AG04450 (cell line): ENCODE measurements at regions not wholly inside any gene's neighbourhood (a gene's known extent, or its start where the extent isn't known, plus 50 kb on each side); places are given as distances from the start of the nearest gene placed in this dataset.
A peak's percentile ranks its signal among the peaks of the same experiment; 100 is the strongest.

Source experiments
- CTCF ChIA-PET: fragments of 300-600, 350-600 bp; formaldehyde crosslinking; extraction: SDS; loops from one replicate; lab custom pipeline; 2022; ENCODE audit warnings: antibody characterized with exemption, inconsistent platforms; lab: Charles Lee
- POLR2A ChIA-PET: fragments of 350-600 bp; formaldehyde crosslinking; extraction: SDS; loops from one replicate; lab custom pipeline; 2021; ENCODE audit warnings: antibody characterized with exemption, inconsistent platforms; lab: Yijun Ruan, JAX
- DNase-seq: peaks from one replicate; pipeline ENCODE4 v3.0.0-alpha.2; 2011; ENCODE audit warnings: low read depth, low spot score
- H3K27ac ChIP-seq: one replicate; pipeline ENCODE4 v1.5.1; 2012; ENCODE audit warnings: low read depth, low read length, control low read depth
- H3K27me3 ChIP-seq: one replicate; pipeline ENCODE4 v1.6.0; 2012; ENCODE audit warnings: low read length; ENCODE audit not compliant: control insufficient read depth, insufficient read depth
- H3K4me3 ChIP-seq: 2 replicates; pipeline ENCODE4 v1.5.1; 2011; ENCODE audit warnings: mild to moderate bottlenecking, low read depth, low read length, control low read depth
- H3K9me3 ChIP-seq: 2 replicates; pipeline ENCODE4 v1.5.1; 2012; ENCODE audit warnings: low read length; ENCODE audit not compliant: control insufficient read depth, insufficient read depth
- TF ChIP-seq, protein P1 (sequence below): IDR thresholded peaks from 2 replicates; pipeline ENCODE4 v1.5.1; 2011; ENCODE audit warnings: low read depth, low read length, control low read depth, inconsistent platforms

DNA sequence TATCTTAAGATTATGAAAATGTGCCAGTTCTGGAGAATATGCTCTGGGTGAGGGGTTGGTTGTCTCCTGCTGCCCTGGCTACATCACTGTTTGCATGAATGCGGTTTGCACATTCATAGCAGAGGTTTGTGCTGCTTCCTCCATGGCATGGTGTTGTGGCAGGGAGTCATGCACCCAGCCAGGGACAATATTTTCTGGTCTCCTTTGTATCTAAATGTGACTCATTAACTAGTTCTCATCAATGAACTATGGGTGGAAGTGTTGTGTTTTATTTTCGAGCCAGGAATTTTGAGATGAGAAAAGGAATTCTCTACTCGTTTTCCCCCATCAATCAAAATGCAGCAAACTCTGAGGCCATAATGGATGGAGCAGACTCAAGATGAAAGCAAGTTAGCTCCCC lies 527.3 kb downstream of the SNAPC1 start:
- Histone ChIP-seq H3K27me3 (no peaks in the 10 kb centered on the region), H3K9me3 (no peaks in the 10 kb centered on the region), H3K27ac (no peak overlapping the region), H3K4me3 (no peak overlapping the region)
- ChIA-PET CTCF (interaction anchor here (1.4 kb wide), 1 partner anchor 885 kb away, joined by 3 read pairs; no protein-coding TSS in a partner anchor), POLR2A (interaction anchor here (0.6 kb wide), 1 partner anchor 689 kb away, joined by 4 read pairs; no protein-coding TSS in a partner anchor)
- DNase-seq = peak; percentile 32
- TF ChIP-seq, protein P1, sequence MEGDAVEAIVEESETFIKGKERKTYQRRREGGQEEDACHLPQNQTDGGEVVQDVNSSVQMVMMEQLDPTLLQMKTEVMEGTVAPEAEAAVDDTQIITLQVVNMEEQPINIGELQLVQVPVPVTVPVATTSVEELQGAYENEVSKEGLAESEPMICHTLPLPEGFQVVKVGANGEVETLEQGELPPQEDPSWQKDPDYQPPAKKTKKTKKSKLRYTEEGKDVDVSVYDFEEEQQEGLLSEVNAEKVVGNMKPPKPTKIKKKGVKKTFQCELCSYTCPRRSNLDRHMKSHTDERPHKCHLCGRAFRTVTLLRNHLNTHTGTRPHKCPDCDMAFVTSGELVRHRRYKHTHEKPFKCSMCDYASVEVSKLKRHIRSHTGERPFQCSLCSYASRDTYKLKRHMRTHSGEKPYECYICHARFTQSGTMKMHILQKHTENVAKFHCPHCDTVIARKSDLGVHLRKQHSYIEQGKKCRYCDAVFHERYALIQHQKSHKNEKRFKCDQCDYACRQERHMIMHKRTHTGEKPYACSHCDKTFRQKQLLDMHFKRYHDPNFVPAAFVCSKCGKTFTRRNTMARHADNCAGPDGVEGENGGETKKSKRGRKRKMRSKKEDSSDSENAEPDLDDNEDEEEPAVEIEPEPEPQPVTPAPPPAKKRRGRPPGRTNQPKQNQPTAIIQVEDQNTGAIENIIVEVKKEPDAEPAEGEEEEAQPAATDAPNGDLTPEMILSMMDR = no peak

DNA sequence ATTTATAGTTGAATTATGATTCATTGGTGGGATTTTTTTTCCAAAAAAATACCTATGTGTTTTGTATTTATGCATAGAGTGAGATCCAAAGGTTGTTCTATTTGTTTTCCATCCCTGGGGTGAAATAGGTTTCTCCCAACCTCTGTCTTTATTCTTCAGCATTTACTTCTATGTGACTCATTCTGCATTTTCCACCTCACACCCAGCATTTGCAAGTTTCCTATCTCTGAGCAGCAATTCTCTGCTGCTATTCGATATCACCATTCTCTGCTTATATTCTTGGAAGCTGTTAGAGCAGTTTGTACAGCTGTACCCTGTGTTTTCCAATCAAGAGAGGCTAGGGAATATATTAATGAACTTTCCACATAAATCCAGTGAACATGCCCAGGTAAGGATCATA lies 538.9 kb downstream of the SNAPC1 start:
- POLR2A ChIA-PET = no interaction called here
- Histone ChIP-seq H3K27ac (no peak overlapping the region), H3K4me3 (no peak overlapping the region), H3K27me3 (no peaks in the 10 kb centered on the region), H3K9me3 (no peaks in the 10 kb centered on the region)
- CTCF ChIA-PET = interaction anchor here (0.6 kb wide), 1 partner anchor 1766 kb away, joined by 3 read pairs; no protein-coding TSS in a partner anchor
- no peak for DNase-seq
- TF ChIP-seq, protein P1 = no peak

DNA sequence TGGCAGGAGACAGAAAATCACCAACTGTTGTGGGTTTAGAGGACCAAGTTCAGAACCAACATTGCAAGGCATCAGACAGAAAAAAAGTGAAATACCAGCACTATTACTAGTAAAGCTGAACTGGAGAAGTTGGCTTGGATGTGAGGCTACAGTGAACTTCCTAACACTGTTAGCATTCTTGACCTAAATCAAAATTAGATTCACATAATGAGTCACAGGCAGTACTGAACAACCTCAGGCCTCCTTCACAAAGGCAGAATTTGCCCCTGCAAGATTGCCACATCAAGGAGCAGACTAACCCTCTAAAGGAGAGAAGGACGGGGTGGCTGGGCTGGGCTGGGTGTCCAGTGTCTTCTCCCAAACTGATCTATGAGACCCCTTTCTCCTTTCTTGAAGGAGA lies 539.7 kb downstream of the SNAPC1 start:
- TF ChIP-seq, protein P1 = no peak
- ChIA-PET CTCF (no interaction called here), POLR2A (no interaction called here)
- H3K9me3 ChIP-seq = no peaks in the 10 kb centered on the region
- H3K4me3 ChIP-seq = no peak overlapping the region
- peak; percentile 48 for DNase-seq
- H3K27ac ChIP-seq = no peak overlapping the region
- no peaks in the 10 kb centered on the region for H3K27me3 ChIP-seq

DNA sequence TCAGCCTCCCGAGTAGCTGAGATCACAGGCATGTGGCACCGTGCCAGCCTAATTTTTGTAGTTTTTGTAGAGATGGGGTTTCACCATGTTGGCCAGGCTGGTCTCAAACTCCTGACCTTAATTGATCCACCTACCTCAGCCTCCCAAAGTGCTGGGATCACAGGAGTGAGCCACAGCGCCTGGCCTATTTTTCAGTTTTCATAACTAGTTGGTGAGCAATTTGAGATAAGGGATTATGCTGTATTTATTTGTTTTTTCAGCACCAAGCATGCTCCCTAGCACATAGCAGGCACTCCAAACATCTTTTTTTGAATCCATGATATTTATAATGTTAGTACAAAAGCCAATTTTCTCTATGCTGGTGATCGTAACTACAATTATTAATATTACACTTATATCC lies 541.2 kb downstream of the SNAPC1 start:
- CTCF ChIA-PET = no interaction called here
- Histone ChIP-seq H3K9me3 (no peaks in the 10 kb centered on the region), H3K27me3 (no peaks in the 10 kb centered on the region), H3K4me3 (no peak overlapping the region), H3K27ac (no peak overlapping the region)
- POLR2A ChIA-PET = no interaction called here
- no peak for DNase-seq
- TF ChIP-seq, protein P1 = no peak

DNA sequence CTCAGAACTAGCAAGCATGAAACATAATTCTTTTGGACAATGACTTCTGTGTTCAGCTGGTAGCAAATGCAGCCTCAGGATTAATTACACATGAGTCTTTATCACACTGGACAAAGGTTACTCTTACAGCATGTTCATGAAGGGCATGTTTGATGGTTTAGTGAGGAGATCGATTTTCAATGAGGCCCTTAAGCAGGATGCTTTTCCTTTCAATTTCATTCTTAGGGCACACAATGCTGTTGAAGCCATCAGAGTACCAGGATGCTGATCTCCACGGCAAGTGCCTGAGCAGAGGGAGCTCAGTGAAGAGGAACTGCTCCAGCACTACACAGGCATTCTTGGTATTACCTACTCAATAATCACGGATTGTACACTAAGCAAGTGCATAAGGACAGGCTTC lies 542.0 kb downstream of the SNAPC1 start:
- TF ChIP-seq, protein P1 = no peak
- no peak for DNase-seq
- ChIA-PET POLR2A (no interaction called here), CTCF (no interaction called here)
- H3K4me3 ChIP-seq = no peak overlapping the region
- H3K27me3 ChIP-seq = no peaks in the 10 kb centered on the region
- H3K9me3 ChIP-seq = no peaks in the 10 kb centered on the region
- no peak overlapping the region for H3K27ac ChIP-seq
